Esophagus squamous epithelium (tissue), 5 donors: ENCODE measurements at regions not wholly inside any gene's neighbourhood (a gene's known extent, or its start where the extent isn't known, plus 50 kb on each side); places are given as distances from the start of the nearest gene placed in this dataset.

Experiments used
- DNase-seq: peaks from one replicate; lab custom pipeline; 2025; lab: John Stamatoyannopoulos, UW
- H3K27ac ChIP-seq, 4 donors: fragments of 200-600 bp; sonication (generic); one replicate each; pipeline ENCODE4 v1.5.1; 2016 to 2019; ENCODE audit warnings: mild to moderate bottlenecking in 1 of 4
- H3K27me3 ChIP-seq, 4 donors: fragments of 200-600 bp; sonication (generic); 1 replicate in 3 of 4; 2 replicates in 1 of 4; pipeline versions ENCODE4 v1.5.1 to v1.6.0; 2017 to 2021; ENCODE audit warnings: antibody characterized with exemption in 1 of 4
- H3K36me3 ChIP-seq, 3 donors: fragments of 200-600 bp; sonication (generic); one replicate each; pipeline ENCODE4 v1.5.1; 2016 to 2019
- H3K4me1 ChIP-seq, 3 donors: fragments of 200-600 bp; sonication (generic); one replicate each; pipeline ENCODE4 v1.5.1; 2017 to 2019
- H3K4me3 ChIP-seq, 4 donors: fragments of 200-600 bp; sonication (generic); 1 replicate in 3 of 4; 2 replicates in 1 of 4; pipeline ENCODE4 v1.5.1; 2016 to 2019; ENCODE audit warnings: mild to moderate bottlenecking in 2 of 4, moderate library complexity in 1 of 4
- H3K9me3 ChIP-seq, 3 donors: fragments of 200-600 bp; sonication (generic); one replicate each; pipeline ENCODE4 v1.5.1; 2016 to 2019
- CTCF ChIP-seq, 6 experiments: fragments of 450-650 bp in 4 of 6; fragments of 200-600 bp in 2 of 6; sonication (generic) in 2 of 6; IDR thresholded peaks; one replicate each; pipeline ENCODE4 v1.5.1; 2016 to 2019; ENCODE audit warnings: antibody characterized with exemption in 6 of 6, mild to moderate bottlenecking in 4 of 6, moderate library complexity in 4 of 6
- POLR2A ChIP-seq, 4 donors: fragments of 450-650 bp; IDR thresholded peaks; one replicate each; pipeline ENCODE4 v1.6.1; 2017; ENCODE audit warnings: antibody characterized with exemption in 4 of 4, mild to moderate bottlenecking in 4 of 4, moderate library complexity in 3 of 4
- WGBS, 2 donors: methylation state at CpG; one replicate each; pipeline ENCODE4 v1.1.5; 2018; 5-methylcytosine and 5-hydroxymethylcytosine counted together
- intact Hi-C: fragments of 100-400 bp; cut with DNase I; formaldehyde crosslinking; loops from one replicate; pipeline ENCODE4 v1.15.0; 2022
- donor health status: DM: yes; HTN: yes; CAD: no.

DNA sequence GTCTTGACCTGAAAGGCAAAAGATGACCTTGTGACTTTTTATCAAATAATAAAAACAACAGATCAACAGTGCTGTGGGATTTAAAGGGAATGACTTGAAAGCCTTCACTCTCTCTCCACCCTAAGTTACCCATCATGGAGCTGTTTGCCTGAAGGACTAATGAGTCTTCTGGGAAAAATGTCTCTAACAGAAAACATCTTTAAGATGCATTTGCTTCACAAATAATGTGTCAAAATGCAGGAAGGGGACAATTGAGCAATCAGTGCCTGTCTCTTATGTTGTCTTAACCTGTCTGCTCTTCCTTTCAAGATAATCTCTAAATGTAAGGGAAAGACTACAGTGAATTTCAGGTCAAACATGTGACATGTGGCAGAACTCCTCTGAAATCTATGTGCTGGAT is 766.6 kb downstream of the PDHA2 start:
- no peak for DNase-seq
- intact Hi-C loops, result no loop called here
- TF ChIP-seq CTCF (IDR thresholded peaks at IDR 0.05), result no peak
- TF ChIP-seq POLR2A (IDR thresholded peaks at IDR 0.05), result no peak

GRCh38 chr4:96626023-96626422 is 786.1 kb downstream of the PDHA2 start:
- 74 to 85% methylated on average over 3 of the region's 3 CpGs for WGBS, 2 donors
- Histone ChIP-seq H3K9me3 (no peaks in the 10 kb centered on the region), H3K36me3 (no peaks in the 10 kb centered on the region), H3K27me3 (no peaks in the 10 kb centered on the region), H3K27ac (no peak overlapping the region), H3K4me1 (no peaks in the 10 kb centered on the region), H3K4me3 (no peak overlapping the region)
- intact Hi-C loops, result no loop called here
- DNase-seq, result no peak
- TF ChIP-seq POLR2A (IDR thresholded peaks at IDR 0.05) (no peak), CTCF (IDR thresholded peaks at IDR 0.05) (no peak)

More for the DNA sequence above, 766.6 kb downstream of the PDHA2 start:
- Histone ChIP-seq H3K9me3 (no peaks in the 10 kb centered on the region), H3K4me1 (no peaks in the 10 kb centered on the region), H3K36me3 (no peaks in the 10 kb centered on the region), H3K27ac (no peak overlapping the region), H3K27me3 (no peaks in the 10 kb centered on the region), H3K4me3 (no peak overlapping the region)

DNA sequence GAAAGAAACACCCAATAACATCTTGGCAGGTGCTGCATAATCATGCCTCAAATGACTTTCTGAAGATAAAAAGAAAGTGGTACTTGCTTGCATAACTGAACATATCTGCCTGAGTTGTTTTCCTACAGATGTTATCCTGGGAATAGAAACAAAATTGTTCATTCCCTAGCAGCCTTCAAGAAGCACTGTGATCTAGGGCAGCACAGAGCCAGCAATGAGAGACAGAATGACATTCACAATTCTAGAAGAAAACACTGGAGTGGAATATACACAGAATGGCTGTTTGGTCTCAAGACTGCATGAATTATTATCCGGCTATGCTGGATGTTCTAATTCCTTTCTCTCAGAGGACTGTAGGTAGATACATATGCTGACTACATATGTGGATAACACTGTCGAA is 790.9 kb downstream of the PDHA2 start:
- Histone ChIP-seq H3K9me3 (no peaks in the 10 kb centered on the region), H3K36me3 (no peaks in the 10 kb centered on the region), H3K27ac (no peak overlapping the region), H3K4me3 (no peak overlapping the region), H3K4me1 (no peaks in the 10 kb centered on the region), H3K27me3 (no peaks in the 10 kb centered on the region)
- TF ChIP-seq CTCF (IDR thresholded peaks at IDR 0.05) (no peak), POLR2A (IDR thresholded peaks at IDR 0.05) (no peak)
- intact Hi-C loops, result no loop called here
- no peak for DNase-seq
- WGBS, 2 donors, result 73 to 79% methylated on average over 2 of the region's 2 CpGs

- DNase-seq, result no peak
- TF ChIP-seq CTCF (IDR thresholded peaks at IDR 0.05), result no peak
- TF ChIP-seq POLR2A (IDR thresholded peaks at IDR 0.05), result no peak
- no peaks in the 10 kb centered on the region for H3K36me3 ChIP-seq
- H3K27ac ChIP-seq, result no peak overlapping the region
- 25 to 64% methylated on average over 1 of the region's 1 CpG for WGBS, 2 donors
- H3K4me1 ChIP-seq, result no peaks in the 10 kb centered on the region
- H3K4me3 ChIP-seq, result no peak overlapping the region
- H3K9me3 ChIP-seq, result no peaks in the 10 kb centered on the region
- intact Hi-C loops, result no loop called here
- no peaks in the 10 kb centered on the region for H3K27me3 ChIP-seq
Observed at GRCh38 chr4:96637971-96638412, 798.1 kb downstream of the PDHA2 start.

DNA sequence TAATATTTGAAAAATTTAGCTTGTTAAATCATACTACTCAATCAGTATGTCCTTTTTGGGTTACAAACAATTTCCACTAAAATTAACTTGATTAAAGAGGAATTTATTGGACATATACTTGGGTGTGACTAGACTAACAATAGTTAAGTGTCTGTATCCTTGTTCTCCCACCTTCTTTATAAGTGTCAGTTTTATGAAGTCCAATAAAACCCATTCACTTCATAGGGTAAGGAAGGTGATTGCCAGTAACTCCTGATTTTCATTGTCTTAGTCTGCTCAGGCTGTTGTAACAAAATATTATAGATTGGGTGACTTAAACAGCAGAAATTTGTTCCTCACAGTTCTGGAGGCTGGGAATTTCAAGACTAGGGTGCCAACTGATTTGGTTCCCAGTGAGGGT is 800.0 kb downstream of the PDHA2 start:
- no peaks in the 10 kb centered on the region for H3K27me3 ChIP-seq
- intact Hi-C loops, result no loop called here
- TF ChIP-seq CTCF (IDR thresholded peaks at IDR 0.05), result no peak
- no peaks in the 10 kb centered on the region for H3K4me1 ChIP-seq
- no peaks in the 10 kb centered on the region for H3K9me3 ChIP-seq
- H3K4me3 ChIP-seq, result no peak overlapping the region
- no peak for DNase-seq
- no peaks in the 10 kb centered on the region for H3K36me3 ChIP-seq
- H3K27ac ChIP-seq, result no peak overlapping the region
